Activated CD4-positive, alpha-beta T cell treated with anti-CD3 and anti-CD28 coated beads, Interleukin-2, amount 10 ng/mL, durations not matched to agents 24 days and 14 days (primary cell): ENCODE measurements at regions not wholly inside any gene's neighbourhood (a gene's known extent, or its start where the extent isn't known, plus 50 kb on each side); places are given as distances from the start of the nearest gene placed in this dataset.
"Not testable (repeated sequence)": the region's sequence is repeated elsewhere in the genome, so short reads cannot be mapped to it uniquely, and the experiment has no call there.

ENCODE experiments used
- DNase-seq: peaks from one replicate; pipeline ENCODE4 v3.0.0; 2022
- H3K27ac Mint-ChIP-seq: one replicate; pipeline ENCODE4 v1.8.0; 2022; ENCODE audit warnings: mild to moderate bottlenecking, mixed read lengths
- H3K27me3 Mint-ChIP-seq: one replicate; pipeline ENCODE4 v1.8.0; 2022; ENCODE audit warnings: mixed read lengths
- H3K36me3 Mint-ChIP-seq: one replicate; pipeline ENCODE4 v1.8.0; 2022; ENCODE audit warnings: low read depth, mild to moderate bottlenecking, mixed read lengths
- H3K4me1 Mint-ChIP-seq: one replicate; pipeline ENCODE4 v1.8.0; 2021; ENCODE audit warnings: mixed read lengths
- H3K4me3 Mint-ChIP-seq: one replicate; pipeline ENCODE4 v1.8.0; 2022; ENCODE audit warnings: mild to moderate bottlenecking, moderate library complexity, mixed read lengths
- H3K9me3 Mint-ChIP-seq: one replicate; pipeline ENCODE4 v1.8.0; 2021; ENCODE audit warnings: mixed read lengths
- intact Hi-C: fragments of 100-400 bp; cut with micrococcal nuclease; formaldehyde crosslinking; loops from one replicate; pipeline ENCODE4 v1.15.1; 2023

GRCh38 chr6:105680131-105680530 is 277.2 kb upstream of the PREP start:
- intact Hi-C loops = no loop called here
- Mint-ChIP-seq H3K4me3 (no peak overlapping the region), H3K36me3 (no peaks in the 10 kb centered on the region), H3K27ac (no peak overlapping the region), H3K27me3 (peaks cover 4% of the 10 kb centered on the region), H3K9me3 (peaks cover 25% of the 10 kb centered on the region), H3K4me1 (peaks cover 3% of the 10 kb centered on the region)
- DNase-seq = no peak

- Mint-ChIP-seq H3K36me3 (no peaks in the 10 kb centered on the region), H3K27ac (no peak overlapping the region), H3K9me3 (peaks cover 22% of the 10 kb centered on the region), H3K4me3 (no peak overlapping the region), H3K27me3 (peaks cover 8% of the 10 kb centered on the region), H3K4me1 (peaks cover 3% of the 10 kb centered on the region)
- intact Hi-C loops = no loop called here
- DNase-seq = no peak
These were observed 275.6 kb upstream of the PREP start for GRCh38 chr6:105678516-105678915.

DNA sequence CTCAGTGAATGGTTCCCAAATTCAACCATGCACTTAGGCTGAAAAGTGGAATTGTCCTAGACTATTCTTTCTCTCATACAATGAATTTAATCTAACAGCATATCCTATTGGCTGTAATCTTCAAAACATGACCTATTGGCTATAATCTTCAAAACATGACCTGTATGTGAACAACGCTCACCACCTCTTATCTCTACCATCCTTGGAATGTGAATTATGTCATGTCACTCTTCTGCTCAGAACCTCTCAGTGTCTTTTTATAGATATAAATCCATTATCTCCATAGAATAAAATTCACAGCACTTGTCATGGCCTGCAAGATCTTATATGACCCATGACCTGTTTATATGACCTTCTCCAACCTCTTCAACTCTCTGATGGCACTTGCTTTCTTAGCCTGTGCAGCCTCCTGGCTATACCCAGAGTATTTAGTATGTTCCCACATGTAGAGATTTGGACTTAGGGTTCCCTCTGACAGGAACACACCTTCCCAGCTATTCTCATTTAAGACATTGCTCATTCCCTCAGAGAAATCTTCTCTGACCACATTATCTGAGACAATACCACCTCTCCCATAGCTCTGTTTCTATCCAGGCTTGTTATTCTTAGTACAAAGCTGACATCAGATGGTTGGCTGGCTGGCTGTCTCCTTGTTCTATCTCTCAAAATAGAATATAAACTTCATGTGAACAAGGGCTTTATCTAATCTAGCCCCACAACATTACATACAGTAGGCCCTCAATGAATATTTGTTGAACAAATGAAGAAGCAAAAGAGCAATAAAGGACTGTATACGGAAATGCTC is 275.0 kb upstream of the PREP start:
- H3K4me3 Mint-ChIP-seq = no peak overlapping the region

GRCh38 chr6:105676857-105677256 is 274.0 kb upstream of the PREP start:
- no peak overlapping the region for H3K4me3 Mint-ChIP-seq
- intact Hi-C loops = no loop called here
- peak; percentile 13 for DNase-seq
- peaks cover 3% of the 10 kb centered on the region for H3K4me1 Mint-ChIP-seq
- H3K27me3 Mint-ChIP-seq = peaks cover 16% of the 10 kb centered on the region
- H3K27ac Mint-ChIP-seq = no peak overlapping the region
- peaks cover 30% of the 10 kb centered on the region for H3K9me3 Mint-ChIP-seq
- H3K36me3 Mint-ChIP-seq = peaks cover 2% of the 10 kb centered on the region

More for the DNA sequence above, 275.0 kb upstream of the PREP start:
- peak; percentile 20 for DNase-seq
- Mint-ChIP-seq H3K9me3 (peaks cover 25% of the 10 kb centered on the region), H3K4me1 (peaks cover 3% of the 10 kb centered on the region), H3K27ac (no peak overlapping the region), H3K36me3 (no peaks in the 10 kb centered on the region), H3K27me3 (peaks cover 8% of the 10 kb centered on the region)
- intact Hi-C loops = no loop called here

DNA sequence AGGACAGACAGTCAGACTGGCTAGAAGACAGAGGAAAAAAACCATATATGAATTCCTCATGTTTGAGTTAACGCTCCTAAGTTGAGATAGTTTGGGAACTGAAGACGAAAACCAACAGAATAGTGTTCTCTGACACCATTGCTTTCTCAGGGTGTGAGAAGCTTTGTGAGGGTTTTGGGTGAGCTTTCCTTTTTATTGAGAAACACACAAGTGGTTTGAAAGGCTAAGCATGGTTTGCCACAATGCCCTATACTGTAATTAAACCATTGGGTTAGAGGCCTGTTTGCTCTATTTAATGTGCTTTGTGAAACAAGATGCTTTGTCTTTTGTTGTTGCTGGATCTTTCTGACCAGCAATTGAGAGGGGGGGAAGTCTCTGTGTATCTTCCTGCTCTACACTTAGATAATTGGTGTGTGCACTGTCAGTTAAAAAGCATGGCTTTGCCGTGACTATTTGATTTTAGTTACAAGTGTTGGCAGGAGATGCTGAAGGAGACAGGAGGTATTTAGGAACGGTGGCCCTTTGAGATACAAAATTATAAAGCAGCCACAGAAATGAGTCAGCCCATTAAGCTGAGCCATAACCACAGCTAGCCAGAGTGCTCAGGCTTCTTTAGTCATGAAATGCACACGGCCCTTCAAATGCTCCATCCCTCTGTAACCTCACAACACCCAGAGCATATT is 273.0 kb upstream of the PREP start:
- peaks cover 2% of the 10 kb centered on the region for H3K4me1 Mint-ChIP-seq
- H3K27ac Mint-ChIP-seq = no peak overlapping the region
- H3K36me3 Mint-ChIP-seq = peaks cover 2% of the 10 kb centered on the region
- H3K4me3 Mint-ChIP-seq = no peak overlapping the region
- intact Hi-C loops = no loop called here
- H3K27me3 Mint-ChIP-seq = peaks cover 20% of the 10 kb centered on the region
- H3K9me3 Mint-ChIP-seq = peaks cover 22% of the 10 kb centered on the region
- peak; percentile 51 for DNase-seq

- DNase-seq, intact Hi-C loops, H3K4me1 Mint-ChIP-seq, H3K36me3 Mint-ChIP-seq, H3K4me3 Mint-ChIP-seq, H3K27ac Mint-ChIP-seq: not testable (repeated sequence)
- H3K27me3 Mint-ChIP-seq = peaks cover 23% of the 10 kb centered on the region
- peaks cover 23% of the 10 kb centered on the region for H3K9me3 Mint-ChIP-seq
These were observed 270.1 kb upstream of the PREP start for GRCh38 chr6:105672856-105673538.

DNA sequence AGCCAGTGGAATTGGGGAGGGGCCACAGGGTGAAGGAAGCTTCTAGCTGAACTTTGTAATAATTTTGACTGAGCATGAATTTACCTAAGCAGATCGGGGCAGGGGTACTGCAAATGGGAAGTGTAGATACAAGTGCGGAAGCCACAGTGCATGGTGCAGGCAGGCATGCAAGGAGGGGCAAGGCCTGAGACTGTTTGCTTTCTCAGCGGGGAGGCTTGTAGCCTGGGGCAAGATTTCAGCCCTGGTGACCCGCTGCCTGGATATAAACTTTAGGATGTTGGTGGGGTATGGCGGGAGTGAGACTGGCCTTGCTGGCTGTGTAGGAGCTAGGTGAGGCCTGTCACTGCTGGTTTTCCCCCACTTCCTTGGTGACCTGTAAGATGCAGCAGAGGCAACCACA is 266.4 kb upstream of the PREP start:
- intact Hi-C loops = no loop called here
- no peak overlapping the region for H3K4me3 Mint-ChIP-seq
- DNase-seq = peak; percentile 44
- H3K4me1 Mint-ChIP-seq = peaks cover 3% of the 10 kb centered on the region
- H3K36me3 Mint-ChIP-seq = peaks cover 6% of the 10 kb centered on the region
- H3K27ac Mint-ChIP-seq = no peak overlapping the region
- peaks cover 31% of the 10 kb centered on the region for H3K9me3 Mint-ChIP-seq
- peaks cover 23% of the 10 kb centered on the region for H3K27me3 Mint-ChIP-seq

DNA sequence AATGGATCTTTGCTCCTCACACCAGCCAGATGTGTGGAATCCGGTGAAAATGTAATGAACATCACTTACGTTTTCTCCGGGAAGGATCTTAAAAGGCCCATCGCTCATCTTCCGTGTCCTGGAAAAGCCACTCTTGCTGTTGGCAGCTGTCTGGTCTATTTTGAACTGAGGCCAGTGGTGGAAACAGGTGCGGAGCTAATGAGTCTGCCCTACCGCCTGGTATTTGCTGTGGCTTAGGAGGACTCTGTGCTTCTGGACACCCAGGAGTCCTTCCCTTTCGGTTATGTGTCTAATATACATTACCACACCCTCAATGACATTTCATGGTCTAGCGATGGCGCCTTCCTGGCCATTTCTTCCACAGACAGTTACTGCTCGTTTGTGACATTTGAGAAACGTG is 264.2 kb upstream of the PREP start:
- intact Hi-C loops = no loop called here
- peaks cover 22% of the 10 kb centered on the region for H3K27me3 Mint-ChIP-seq
- H3K4me3 Mint-ChIP-seq = no peak overlapping the region
- DNase-seq = no peak
- peaks cover 22% of the 10 kb centered on the region for H3K9me3 Mint-ChIP-seq
- peaks cover 6% of the 10 kb centered on the region for H3K36me3 Mint-ChIP-seq
- H3K27ac Mint-ChIP-seq = no peak overlapping the region
- peaks cover 3% of the 10 kb centered on the region for H3K4me1 Mint-ChIP-seq

DNA sequence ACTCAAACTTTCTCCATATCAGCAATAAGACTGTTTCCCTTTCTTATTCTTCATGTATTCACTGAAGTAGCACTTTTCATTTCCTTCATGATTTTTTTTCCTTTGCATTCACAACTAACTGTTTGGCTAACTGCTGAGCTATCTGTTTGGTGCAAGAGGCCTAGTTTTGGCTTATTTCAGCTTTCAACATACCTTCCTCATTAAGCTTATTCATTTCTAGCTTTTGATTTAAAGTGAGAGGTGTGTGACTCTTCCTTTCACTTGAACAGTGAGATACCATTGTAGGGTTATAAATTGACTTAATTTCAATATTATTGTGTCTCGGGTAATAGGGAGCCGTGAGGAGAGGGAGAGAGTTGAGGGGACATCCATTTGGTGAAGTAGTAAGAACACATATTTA is 262.0 kb upstream of the PREP start:
- Mint-ChIP-seq H3K27ac (no peak overlapping the region), H3K4me3 (no peak overlapping the region), H3K27me3 (peaks cover 20% of the 10 kb centered on the region), H3K4me1 (peaks cover 3% of the 10 kb centered on the region), H3K9me3 (peaks cover 18% of the 10 kb centered on the region), H3K36me3 (peaks cover 7% of the 10 kb centered on the region)
- DNase-seq = no peak
- intact Hi-C loops = no loop called here

- no peak overlapping the region for H3K4me3 Mint-ChIP-seq
- peaks cover 26% of the 10 kb centered on the region for H3K9me3 Mint-ChIP-seq
- intact Hi-C loops = loop anchor here (2.0 kb wide), 1 partner anchor 131 kb away; no protein-coding TSS in a partner anchor
- peaks cover 2% of the 10 kb centered on the region for H3K27me3 Mint-ChIP-seq
- H3K4me1 Mint-ChIP-seq = peaks cover 41% of the 10 kb centered on the region
- H3K36me3 Mint-ChIP-seq = peaks cover 7% of the 10 kb centered on the region
- DNase-seq = no peak
- H3K27ac Mint-ChIP-seq = no peak overlapping the region
These were observed 249.1 kb upstream of the PREP start for GRCh38 chr6:105651969-105652368.

- Mint-ChIP-seq H3K4me1 (peaks cover 56% of the 10 kb centered on the region), H3K4me3 (peak overlapping the region; percentile 9), H3K36me3 (peaks cover 7% of the 10 kb centered on the region), H3K27me3 (peaks cover 2% of the 10 kb centered on the region), H3K9me3 (peaks cover 20% of the 10 kb centered on the region), H3K27ac (peak overlapping the region; percentile 16)
- no peak for DNase-seq
- intact Hi-C loops = loop anchor here (2.0 kb wide), 1 partner anchor 132 kb away; no protein-coding TSS in a partner anchor
These were observed 247.5 kb upstream of the PREP start for GRCh38 chr6:105650347-105650746.

GRCh38 chr6:105649192-105649591 is 246.3 kb upstream of the PREP start:
- peak; percentile 61 for DNase-seq
- peak overlapping the region; percentile 84 for H3K27ac Mint-ChIP-seq
- peaks cover 67% of the 10 kb centered on the region for H3K4me1 Mint-ChIP-seq
- H3K36me3 Mint-ChIP-seq = peaks cover 5% of the 10 kb centered on the region
- peaks cover 2% of the 10 kb centered on the region for H3K27me3 Mint-ChIP-seq
- peak overlapping the region; percentile 57 for H3K4me3 Mint-ChIP-seq
- peaks cover 11% of the 10 kb centered on the region for H3K9me3 Mint-ChIP-seq
- intact Hi-C loops = loop anchor here (5.0 kb wide), 3 partner anchors 137 to 873 kb away; no protein-coding TSS in a partner anchor

GRCh38 chr6:105648276-105648675 is 245.4 kb upstream of the PREP start:
- peak; percentile 79 for DNase-seq
- Mint-ChIP-seq H3K36me3 (peaks cover 5% of the 10 kb centered on the region), H3K4me3 (peak overlapping the region; percentile 6), H3K4me1 (peaks cover 72% of the 10 kb centered on the region), H3K9me3 (peaks cover 11% of the 10 kb centered on the region), H3K27me3 (peaks cover 2% of the 10 kb centered on the region), H3K27ac (peak overlapping the region; percentile 83)
- intact Hi-C loops = loop anchor here (1.0 to 5.0 kb wide), 4 partner anchors 136 to 874 kb away; no protein-coding TSS in a partner anchor
